ENCODE measurements at regions not wholly inside any gene's neighbourhood (a gene's known extent, or its start where the extent isn't known, plus 50 kb on each side); places are given as distances from the start of the nearest gene placed in this dataset.

DNA sequence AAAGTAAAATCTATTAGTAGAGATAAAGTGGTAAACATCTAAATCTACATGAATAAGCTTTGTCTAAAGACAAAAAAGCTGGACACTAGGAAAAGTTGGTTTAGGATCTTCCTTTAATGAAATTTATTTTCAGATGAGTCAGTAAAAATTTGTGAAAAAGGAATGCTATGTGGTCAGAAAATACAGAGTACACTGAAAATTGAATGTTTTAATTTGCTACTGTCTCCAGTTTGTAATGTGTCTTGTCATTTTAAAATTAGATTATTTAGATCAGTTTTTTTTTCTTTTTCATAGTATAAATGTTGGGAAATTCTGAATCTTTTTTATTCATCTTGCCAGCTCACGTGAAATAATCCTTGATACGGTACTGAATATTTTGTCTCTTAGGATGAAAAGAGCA is 56.9 kb downstream of the SLITRK6 start:
- intact Hi-C loops (cut with micrococcal nuclease): no loop called here
- Mint-ChIP-seq H3K4me3 (no peak overlapping the region), H3K36me3 (no peaks in the 10 kb centered on the region)

DNA sequence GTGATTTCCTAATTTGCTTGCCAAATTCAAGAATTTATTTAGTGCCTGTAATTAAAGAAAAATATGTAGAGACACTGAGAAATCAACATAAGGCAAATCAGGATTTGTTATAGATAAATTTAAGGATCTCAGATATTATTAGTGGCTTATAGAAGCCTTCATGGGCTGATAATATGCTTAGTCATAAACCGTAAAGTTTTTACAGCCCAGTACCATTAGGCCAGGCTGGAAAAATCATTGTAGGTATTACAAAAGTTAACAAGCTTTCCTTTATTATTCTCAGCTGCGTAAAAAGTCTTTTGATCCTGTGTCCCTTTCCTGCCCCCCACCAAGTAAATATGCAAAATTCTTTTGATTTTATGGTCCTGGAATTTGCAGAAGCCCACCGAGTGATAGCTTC is 58.2 kb downstream of the SLITRK6 start:
- H3K9me3 Mint-ChIP-seq: no peaks in the 10 kb centered on the region
- intact Hi-C loops (cut with micrococcal nuclease): no loop called here
- H3K27ac Mint-ChIP-seq: no peak overlapping the region
- ChIA-PET POLR2A (no interaction called here), CTCF (no interaction called here)
- no peak overlapping the region for H3K4me3 Mint-ChIP-seq
- no peaks in the 10 kb centered on the region for H3K27me3 Mint-ChIP-seq
- no peak for DNase-seq
- no peaks in the 10 kb centered on the region for H3K36me3 Mint-ChIP-seq
- H3K4me1 Mint-ChIP-seq (ENCODE audit: low read depth): no peaks in the 10 kb centered on the region

More for the DNA sequence above, 56.9 kb downstream of the SLITRK6 start:
- Mint-ChIP-seq H3K27me3 (no peaks in the 10 kb centered on the region), H3K27ac (no peak overlapping the region), H3K4me1 (ENCODE audit: low read depth) (no peaks in the 10 kb centered on the region), H3K9me3 (peaks cover 2% of the 10 kb centered on the region)
- ChIA-PET CTCF (no interaction called here), POLR2A (no interaction called here)
- DNase-seq: no peak

DNA sequence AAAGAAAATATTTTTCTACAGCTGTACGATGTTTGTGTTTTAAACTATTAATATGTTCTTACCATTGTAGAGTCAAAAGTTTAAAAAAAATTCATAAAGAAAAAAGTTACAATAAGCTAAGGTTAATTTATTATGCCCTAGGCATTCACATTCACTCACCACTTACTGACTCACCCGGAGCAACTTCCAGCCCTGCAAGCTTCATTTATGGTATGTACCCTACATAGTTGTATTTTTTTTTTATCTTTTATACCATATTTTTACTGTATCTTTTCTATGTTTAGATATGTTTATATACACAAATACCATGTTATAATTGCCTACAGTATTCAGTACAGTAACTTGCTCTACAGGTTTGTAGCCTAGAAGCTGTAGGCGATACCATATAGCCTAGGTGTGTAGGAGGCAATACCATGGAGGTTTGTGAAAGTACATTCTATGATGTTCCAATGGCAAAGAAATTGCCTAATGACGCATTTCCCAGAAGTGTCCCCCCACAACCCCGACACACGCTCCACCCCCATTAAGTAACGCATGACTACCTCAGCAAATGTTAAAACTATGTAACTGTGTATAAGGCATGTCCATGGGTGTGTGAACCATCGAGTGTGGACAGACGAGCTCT is 60.4 kb downstream of the SLITRK6 start:
- Mint-ChIP-seq H3K4me1 (ENCODE audit: low read depth) (no peaks in the 10 kb centered on the region), H3K4me3 (no peak overlapping the region), H3K27ac (no peak overlapping the region), H3K27me3 (no peaks in the 10 kb centered on the region), H3K9me3 (peaks cover 1% of the 10 kb centered on the region), H3K36me3 (no peaks in the 10 kb centered on the region)
- DNase-seq: no peak
- intact Hi-C loops (cut with micrococcal nuclease): no loop called here
- ChIA-PET POLR2A (no interaction called here), CTCF (no interaction called here)

DNA sequence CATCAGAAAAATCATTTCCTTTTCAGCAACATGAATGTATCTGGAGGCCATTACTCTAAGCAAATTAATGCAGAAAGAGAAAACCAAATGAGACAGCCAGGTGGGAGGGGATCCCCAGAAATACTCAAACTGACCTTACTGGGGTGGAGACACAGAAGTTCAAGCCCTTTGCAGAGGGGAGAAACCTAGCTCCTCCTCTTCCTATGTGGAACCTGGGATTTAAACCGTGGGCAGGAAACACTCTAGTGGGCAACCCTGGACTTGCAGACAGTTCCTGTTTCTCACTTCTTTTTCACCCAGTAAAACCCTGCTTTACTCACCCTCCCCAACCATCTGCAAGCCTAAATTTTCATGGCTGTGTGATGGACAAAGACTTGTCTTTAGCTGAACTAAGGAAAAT is 61.3 kb downstream of the SLITRK6 start:
- intact Hi-C loops (cut with micrococcal nuclease): no loop called here
- H3K27ac Mint-ChIP-seq: no peak overlapping the region
- no peaks in the 10 kb centered on the region for H3K36me3 Mint-ChIP-seq
- ChIA-PET POLR2A (no interaction called here), CTCF (interaction anchor here (0.6 kb wide), 1 partner anchor 129 kb away, joined by 4 read pairs; no protein-coding TSS in a partner anchor)
- H3K27me3 Mint-ChIP-seq: no peaks in the 10 kb centered on the region
- H3K9me3 Mint-ChIP-seq: peaks cover 1% of the 10 kb centered on the region
- H3K4me1 Mint-ChIP-seq (ENCODE audit: low read depth): no peaks in the 10 kb centered on the region
- H3K4me3 Mint-ChIP-seq: no peak overlapping the region
- no peak for DNase-seq

DNA sequence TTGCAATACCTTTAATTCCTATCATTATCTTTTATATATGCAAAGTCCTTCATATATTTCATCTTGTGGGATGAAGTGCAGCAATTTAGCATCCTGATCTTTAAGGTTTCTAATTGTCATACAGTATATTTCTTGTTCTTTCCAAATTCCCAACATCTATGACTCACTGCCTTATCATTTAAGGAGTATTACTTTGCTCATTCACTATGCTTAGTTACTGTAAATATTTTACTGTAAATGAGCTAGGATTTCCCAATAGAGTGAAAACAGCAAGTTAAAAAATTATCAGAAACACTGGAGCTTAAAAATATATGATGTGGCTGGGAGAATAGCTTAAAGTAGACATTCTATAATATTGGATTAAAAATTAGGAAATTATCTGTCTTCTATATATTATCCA is 69.9 kb downstream of the SLITRK6 start:
- H3K9me3 Mint-ChIP-seq: no peaks in the 10 kb centered on the region
- no peaks in the 10 kb centered on the region for H3K36me3 Mint-ChIP-seq
- intact Hi-C loops (cut with micrococcal nuclease): no loop called here
- no peak overlapping the region for H3K27ac Mint-ChIP-seq
- no peak overlapping the region for H3K4me3 Mint-ChIP-seq
- ChIA-PET CTCF (no interaction called here), POLR2A (no interaction called here)
- H3K4me1 Mint-ChIP-seq (ENCODE audit: low read depth): no peaks in the 10 kb centered on the region
- DNase-seq: no peak
- H3K27me3 Mint-ChIP-seq: no peaks in the 10 kb centered on the region

DNA sequence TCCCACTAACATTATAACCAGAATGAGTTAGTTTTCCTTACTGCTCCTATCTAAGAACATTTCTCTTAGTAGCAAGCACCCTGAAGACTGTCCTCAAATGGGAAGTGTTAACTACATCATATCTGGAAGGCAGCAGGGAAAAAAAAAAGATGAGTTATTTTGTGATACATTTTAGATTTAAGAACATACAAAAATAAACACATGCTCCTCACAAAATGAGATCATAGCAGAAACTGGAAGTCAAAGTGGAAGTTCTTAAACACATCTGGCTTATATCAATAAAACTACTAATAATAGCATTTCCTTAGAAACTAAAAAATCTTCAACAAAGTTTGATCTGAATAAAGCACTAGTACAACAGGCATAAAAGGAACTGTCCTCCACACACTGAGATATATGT is 70.4 kb downstream of the SLITRK6 start:
- no peak overlapping the region for H3K27ac Mint-ChIP-seq
- no peaks in the 10 kb centered on the region for H3K9me3 Mint-ChIP-seq
- H3K4me1 Mint-ChIP-seq (ENCODE audit: low read depth): no peaks in the 10 kb centered on the region
- no peaks in the 10 kb centered on the region for H3K36me3 Mint-ChIP-seq
- POLR2A ChIA-PET: no interaction called here
- intact Hi-C loops (cut with micrococcal nuclease): no loop called here
- CTCF ChIA-PET: no interaction called here
- H3K27me3 Mint-ChIP-seq: no peaks in the 10 kb centered on the region
- H3K4me3 Mint-ChIP-seq: no peak overlapping the region
- DNase-seq: no peak

DNA sequence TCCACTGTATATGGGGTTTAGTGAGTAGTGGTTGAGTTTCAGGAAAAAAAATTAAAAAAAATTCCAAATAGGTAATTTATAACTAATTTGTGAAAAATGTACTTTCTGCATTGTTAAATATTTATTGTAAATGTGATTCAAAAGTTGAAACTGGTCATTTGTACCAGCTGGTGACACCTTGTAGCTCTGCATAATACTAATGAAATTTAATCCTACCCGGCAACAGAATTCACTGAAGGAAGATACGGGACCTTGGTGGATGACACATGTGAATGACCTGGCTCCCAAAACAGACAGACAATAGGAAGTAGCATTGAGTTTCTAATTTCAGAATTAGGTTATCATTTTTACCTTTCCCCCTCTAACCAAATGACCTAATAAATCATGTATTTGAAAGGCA is 73.8 kb downstream of the SLITRK6 start:
- Mint-ChIP-seq H3K9me3 (no peaks in the 10 kb centered on the region), H3K4me3 (no peak overlapping the region), H3K4me1 (ENCODE audit: low read depth) (no peaks in the 10 kb centered on the region), H3K36me3 (no peaks in the 10 kb centered on the region), H3K27ac (no peak overlapping the region), H3K27me3 (no peaks in the 10 kb centered on the region)
- DNase-seq: no peak
- intact Hi-C loops (cut with micrococcal nuclease): no loop called here
- ChIA-PET CTCF (no interaction called here), POLR2A (no interaction called here)

DNA sequence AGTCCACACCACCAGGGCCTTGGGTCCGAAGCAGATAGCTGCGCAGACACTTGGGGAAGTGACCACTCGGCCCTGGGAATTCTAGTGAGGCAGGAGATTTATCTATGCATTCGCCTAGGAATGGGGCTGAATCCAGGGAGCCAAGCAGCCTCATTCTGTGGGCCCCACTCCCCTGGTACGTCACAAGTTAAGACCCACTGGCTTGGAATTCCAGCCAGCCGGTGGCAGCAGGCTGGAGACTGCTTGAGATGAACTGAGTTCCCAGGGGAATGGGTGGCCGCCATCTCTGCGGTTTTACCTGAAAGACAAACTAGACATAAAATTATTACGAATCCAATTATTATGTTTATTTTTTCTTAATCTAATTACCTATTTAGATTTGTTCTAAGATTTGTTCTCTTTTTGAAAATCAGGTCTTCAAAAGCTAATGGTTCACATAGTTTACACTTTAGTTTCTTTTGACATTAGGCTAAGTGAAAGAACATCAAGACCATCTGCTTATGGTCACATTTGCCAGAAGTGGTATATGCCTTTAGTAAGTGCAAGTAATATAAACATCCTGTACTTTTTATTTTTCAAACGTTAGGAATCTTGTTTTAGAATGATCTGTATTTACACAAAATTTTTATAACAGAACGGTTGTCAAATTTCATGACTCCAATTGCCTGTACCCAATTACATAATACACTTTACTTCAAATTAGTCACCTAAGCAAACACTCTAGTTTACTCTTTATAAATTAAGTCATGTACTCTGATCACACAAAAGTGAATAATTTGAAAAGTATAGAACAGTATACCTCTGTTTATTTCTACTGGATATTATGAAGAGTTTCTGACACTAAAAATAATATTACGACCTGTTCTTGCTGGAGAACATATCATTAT is 74.4 kb downstream of the SLITRK6 start:
- H3K27me3 Mint-ChIP-seq: no peaks in the 10 kb centered on the region
- no peaks in the 10 kb centered on the region for H3K9me3 Mint-ChIP-seq
- ChIA-PET CTCF (no interaction called here), POLR2A (no interaction called here)
- no peak overlapping the region for H3K27ac Mint-ChIP-seq
- H3K4me3 Mint-ChIP-seq: no peak overlapping the region
- no peak for DNase-seq
- intact Hi-C loops (cut with micrococcal nuclease): no loop called here
- H3K4me1 Mint-ChIP-seq (ENCODE audit: low read depth): no peaks in the 10 kb centered on the region
- no peaks in the 10 kb centered on the region for H3K36me3 Mint-ChIP-seq

DNA sequence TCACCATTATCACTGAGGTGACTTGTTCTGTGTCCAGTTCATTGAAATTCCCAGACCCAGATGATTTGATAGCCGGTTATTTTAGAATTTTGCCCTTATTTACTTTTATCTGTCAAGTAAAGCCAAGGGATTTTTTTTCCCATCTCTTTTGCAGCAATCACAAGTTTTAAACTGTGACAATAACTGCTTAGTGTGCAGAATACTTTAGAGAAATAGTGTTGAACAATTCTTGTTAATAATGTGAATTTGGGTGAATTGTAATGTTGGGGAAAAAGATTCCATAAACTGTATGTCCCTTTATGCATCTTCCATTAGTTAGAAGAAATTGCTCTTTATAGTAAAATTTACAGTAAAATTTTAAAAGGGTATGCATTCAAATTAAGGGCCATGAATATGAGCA is 79.5 kb downstream of the SLITRK6 start:
- no peak overlapping the region for H3K4me3 Mint-ChIP-seq
- H3K9me3 Mint-ChIP-seq: no peaks in the 10 kb centered on the region
- H3K36me3 Mint-ChIP-seq: no peaks in the 10 kb centered on the region
- no peaks in the 10 kb centered on the region for H3K4me1 Mint-ChIP-seq (ENCODE audit: low read depth)
- ChIA-PET CTCF (no interaction called here), POLR2A (no interaction called here)
- intact Hi-C loops (cut with micrococcal nuclease): no loop called here
- H3K27ac Mint-ChIP-seq: no peak overlapping the region
- H3K27me3 Mint-ChIP-seq: no peaks in the 10 kb centered on the region
- DNase-seq: no peak

DNA sequence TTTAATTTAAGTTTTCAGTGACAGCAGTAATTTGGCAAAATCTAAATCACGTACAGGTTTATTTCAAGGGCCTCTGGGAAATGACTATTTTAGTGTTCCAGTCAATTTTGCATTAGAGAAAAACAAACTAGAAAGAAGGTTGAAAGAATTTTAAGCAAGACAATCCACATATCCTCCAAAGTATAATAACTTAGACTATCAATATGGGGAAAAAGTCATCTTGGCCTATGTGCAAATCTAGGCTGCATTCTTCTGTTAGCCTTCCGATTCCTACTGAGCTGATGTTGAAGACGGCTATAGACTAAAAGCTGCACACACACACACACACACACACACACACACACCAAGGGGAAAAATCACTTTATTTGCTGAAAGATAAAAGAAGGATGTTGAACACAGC is 81.3 kb downstream of the SLITRK6 start:
- POLR2A ChIA-PET: no interaction called here
- CTCF ChIA-PET: no interaction called here
- intact Hi-C loops (cut with micrococcal nuclease): no loop called here
- no peak for DNase-seq
- no peak overlapping the region for H3K4me3 Mint-ChIP-seq
- H3K27ac Mint-ChIP-seq: no peak overlapping the region
- H3K27me3 Mint-ChIP-seq: no peaks in the 10 kb centered on the region
- H3K36me3 Mint-ChIP-seq: no peaks in the 10 kb centered on the region
- no peaks in the 10 kb centered on the region for H3K4me1 Mint-ChIP-seq (ENCODE audit: low read depth)
- no peaks in the 10 kb centered on the region for H3K9me3 Mint-ChIP-seq

DNA sequence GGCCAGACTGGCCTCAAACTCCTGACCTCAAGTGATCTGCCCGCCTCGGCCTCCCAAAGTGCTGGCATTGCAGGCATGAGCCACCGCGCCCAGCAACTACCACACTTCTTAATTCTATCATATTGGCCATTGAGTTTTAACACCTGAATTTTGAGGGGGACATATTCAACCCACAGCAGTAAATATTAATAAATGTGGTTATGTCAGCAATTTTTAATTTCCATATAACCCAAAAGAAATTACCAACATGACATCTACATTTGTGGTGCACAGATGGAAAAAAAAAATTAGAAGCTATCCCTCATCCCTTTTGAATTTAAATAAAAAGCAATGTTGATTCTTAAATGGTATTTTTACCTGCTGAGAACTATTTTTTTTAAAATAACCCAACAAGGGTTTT is 88.7 kb downstream of the SLITRK6 start:
- H3K4me3 Mint-ChIP-seq: no peak overlapping the region
- no peaks in the 10 kb centered on the region for H3K27me3 Mint-ChIP-seq
- POLR2A ChIA-PET: no interaction called here
- no peak overlapping the region for H3K27ac Mint-ChIP-seq
- DNase-seq: no peak
- no peaks in the 10 kb centered on the region for H3K36me3 Mint-ChIP-seq
- intact Hi-C loops (cut with micrococcal nuclease): no loop called here
- CTCF ChIA-PET: no interaction called here
- no peaks in the 10 kb centered on the region for H3K4me1 Mint-ChIP-seq (ENCODE audit: low read depth)
- no peaks in the 10 kb centered on the region for H3K9me3 Mint-ChIP-seq

DNA sequence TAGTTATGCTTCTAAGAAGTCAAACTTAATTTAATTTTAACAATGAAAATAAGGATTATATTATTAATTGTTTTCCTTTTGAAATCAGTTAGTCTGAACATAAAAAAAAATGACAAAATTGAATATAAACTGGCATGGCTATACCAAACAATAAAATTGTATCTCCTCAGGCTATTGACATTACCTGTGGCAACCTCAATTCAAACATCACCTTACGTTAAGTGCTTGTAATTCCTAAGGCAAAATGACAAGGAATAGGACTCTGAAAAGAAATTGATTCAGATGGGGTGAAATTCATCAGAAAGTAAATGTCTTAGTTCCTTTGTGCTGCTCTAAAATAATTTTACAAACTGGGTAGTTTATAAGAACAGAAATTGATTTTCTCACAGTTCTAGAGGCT is 89.5 kb downstream of the SLITRK6 start:
- no peaks in the 10 kb centered on the region for H3K36me3 Mint-ChIP-seq
- no peaks in the 10 kb centered on the region for H3K27me3 Mint-ChIP-seq
- H3K9me3 Mint-ChIP-seq: no peaks in the 10 kb centered on the region
- intact Hi-C loops (cut with micrococcal nuclease): no loop called here
- H3K4me3 Mint-ChIP-seq: no peak overlapping the region
- H3K27ac Mint-ChIP-seq: no peak overlapping the region
- POLR2A ChIA-PET: no interaction called here
- CTCF ChIA-PET: no interaction called here
- no peaks in the 10 kb centered on the region for H3K4me1 Mint-ChIP-seq (ENCODE audit: low read depth)
- DNase-seq: no peak

DNA sequence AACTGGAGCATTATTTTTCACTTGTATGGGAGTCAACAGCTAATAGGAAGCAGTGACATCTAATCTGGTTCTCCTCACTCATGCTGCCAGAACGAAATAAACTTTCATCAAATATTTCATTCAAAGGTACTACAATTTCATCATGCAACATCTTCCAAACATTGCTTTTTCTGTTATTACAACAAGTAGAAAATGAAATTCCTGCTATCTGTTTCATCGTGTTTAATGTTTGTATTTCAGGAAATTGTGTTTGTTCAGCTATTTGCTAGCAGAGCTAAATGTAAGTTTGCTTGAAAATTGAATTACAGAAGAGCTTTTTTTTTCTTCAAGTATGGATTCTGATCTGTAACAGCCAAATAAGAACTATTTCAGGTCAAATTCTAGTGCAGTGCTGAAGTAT is 90.1 kb downstream of the SLITRK6 start:
- H3K27ac Mint-ChIP-seq: no peak overlapping the region
- no peaks in the 10 kb centered on the region for H3K27me3 Mint-ChIP-seq
- no peaks in the 10 kb centered on the region for H3K36me3 Mint-ChIP-seq
- H3K9me3 Mint-ChIP-seq: no peaks in the 10 kb centered on the region
- H3K4me1 Mint-ChIP-seq (ENCODE audit: low read depth): no peaks in the 10 kb centered on the region
- intact Hi-C loops (cut with micrococcal nuclease): no loop called here
- ChIA-PET POLR2A (no interaction called here), CTCF (no interaction called here)
- no peak overlapping the region for H3K4me3 Mint-ChIP-seq
- no peak for DNase-seq
